ENCODE measurements at regions not wholly inside any gene's neighbourhood (a gene's known extent, or its start where the extent isn't known, plus 50 kb on each side); places are given as distances from the start of the nearest gene placed in this dataset.

DNA sequence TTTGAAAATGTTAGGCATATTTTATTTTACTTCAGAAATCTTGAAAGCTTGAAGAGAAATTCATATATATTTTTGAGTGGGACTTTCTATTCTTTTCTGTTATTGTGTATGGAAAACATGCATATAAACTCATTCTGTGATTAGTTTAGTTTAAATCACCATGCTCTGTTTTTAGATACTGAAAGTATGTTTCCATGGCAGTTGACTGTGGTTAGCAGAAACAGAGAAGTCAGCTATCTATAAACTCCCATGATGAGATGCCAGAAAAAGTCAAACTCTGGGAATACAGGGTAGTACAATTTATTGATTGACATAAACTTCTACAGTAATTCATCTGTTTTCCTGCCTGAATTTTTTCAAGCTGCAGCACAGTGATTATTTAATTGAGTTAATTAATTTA, 905.3 kb upstream of the VRK2 start:
- CTCF ChIA-PET (ENCODE audit: low intra/inter-chr PET ratio, low total read pairs) = no interaction called here
- Histone ChIP-seq H3K4me3 (replicated peaks in 1 of 3; ENCODE audit: insufficient read depth in 1 of 3, low read depth in 2 of 3, low read length in 3 of 3) (no peak overlapping the region), H3K27ac (ENCODE audit: extremely low read length, insufficient read depth, low read length) (no peak overlapping the region), H3K4me1 (ENCODE audit: insufficient read depth, low read length) (no peaks in the 10 kb centered on the region), H3K4me2 (ENCODE audit: low read depth, low read length) (no peak overlapping the region), H4K20me1 (ENCODE audit: insufficient read depth, low read length) (no peaks in the 10 kb centered on the region), H3K9me3 (ENCODE audit: low read length) (peaks cover 82% of the 10 kb centered on the region), H2AFZ (ENCODE audit: low read length) (no peak overlapping the region), H3K36me3 (replicated peaks in 1 of 2; ENCODE audit: control insufficient read depth in 1 of 2, insufficient read depth in 2 of 2, low read length in 2 of 2) (no peaks in the 10 kb centered on the region), H3K79me2 (ENCODE audit: insufficient read depth, low read length) (no peaks in the 10 kb centered on the region), H3K27me3 (ENCODE audit: control insufficient read depth in 1 of 2, insufficient read depth in 2 of 2, low read length in 2 of 2) (no peaks in the 10 kb centered on the region), H3K9ac (ENCODE audit: insufficient read depth, low read depth, low read length) (no peak overlapping the region)
- ATAC-seq (no peak), FAIRE-seq (no peak), DNase-seq (ENCODE audit: low spot score) (no peak)
- intact Hi-C loops (cut with micrococcal nuclease; ENCODE audit: unreplicated experiment) = no loop called here
- TF ChIP-seq DMAP1 (CRISPR knock-in tag; IDR thresholded peaks at IDR 0.05) (no peak), STAG1 (CRISPR knock-in tag; IDR thresholded peaks at IDR 0.05) (no peak), PRMT3 (CRISPR knock-in tag; IDR thresholded peaks at IDR 0.05; ENCODE audit: borderline replicate concordance, low read depth) (no peak), HNRNPL (IDR thresholded peaks at IDR 0.05; ENCODE audit: low read depth, low read length) (no peak), PHF21A (CRISPR knock-in tag; IDR thresholded peaks at IDR 0.05) (no peak), ZNF333 (CRISPR knock-in tag; IDR thresholded peaks at IDR 0.05; ENCODE audit: borderline replicate concordance) (no peak), TEAD3 (CRISPR knock-in tag; optimal IDR thresholded peaks at IDR 0.05; ENCODE audit: borderline replicate concordance) (no peak)
- TF ChIP-seq, protein P1, sequence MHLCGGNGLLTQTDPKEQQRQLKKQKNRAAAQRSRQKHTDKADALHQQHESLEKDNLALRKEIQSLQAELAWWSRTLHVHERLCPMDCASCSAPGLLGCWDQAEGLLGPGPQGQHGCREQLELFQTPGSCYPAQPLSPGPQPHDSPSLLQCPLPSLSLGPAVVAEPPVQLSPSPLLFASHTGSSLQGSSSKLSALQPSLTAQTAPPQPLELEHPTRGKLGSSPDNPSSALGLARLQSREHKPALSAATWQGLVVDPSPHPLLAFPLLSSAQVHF (CRISPR knock-in tag; IDR thresholded peaks at IDR 0.05) = no peak
- TF ChIP-seq, protein P2, sequence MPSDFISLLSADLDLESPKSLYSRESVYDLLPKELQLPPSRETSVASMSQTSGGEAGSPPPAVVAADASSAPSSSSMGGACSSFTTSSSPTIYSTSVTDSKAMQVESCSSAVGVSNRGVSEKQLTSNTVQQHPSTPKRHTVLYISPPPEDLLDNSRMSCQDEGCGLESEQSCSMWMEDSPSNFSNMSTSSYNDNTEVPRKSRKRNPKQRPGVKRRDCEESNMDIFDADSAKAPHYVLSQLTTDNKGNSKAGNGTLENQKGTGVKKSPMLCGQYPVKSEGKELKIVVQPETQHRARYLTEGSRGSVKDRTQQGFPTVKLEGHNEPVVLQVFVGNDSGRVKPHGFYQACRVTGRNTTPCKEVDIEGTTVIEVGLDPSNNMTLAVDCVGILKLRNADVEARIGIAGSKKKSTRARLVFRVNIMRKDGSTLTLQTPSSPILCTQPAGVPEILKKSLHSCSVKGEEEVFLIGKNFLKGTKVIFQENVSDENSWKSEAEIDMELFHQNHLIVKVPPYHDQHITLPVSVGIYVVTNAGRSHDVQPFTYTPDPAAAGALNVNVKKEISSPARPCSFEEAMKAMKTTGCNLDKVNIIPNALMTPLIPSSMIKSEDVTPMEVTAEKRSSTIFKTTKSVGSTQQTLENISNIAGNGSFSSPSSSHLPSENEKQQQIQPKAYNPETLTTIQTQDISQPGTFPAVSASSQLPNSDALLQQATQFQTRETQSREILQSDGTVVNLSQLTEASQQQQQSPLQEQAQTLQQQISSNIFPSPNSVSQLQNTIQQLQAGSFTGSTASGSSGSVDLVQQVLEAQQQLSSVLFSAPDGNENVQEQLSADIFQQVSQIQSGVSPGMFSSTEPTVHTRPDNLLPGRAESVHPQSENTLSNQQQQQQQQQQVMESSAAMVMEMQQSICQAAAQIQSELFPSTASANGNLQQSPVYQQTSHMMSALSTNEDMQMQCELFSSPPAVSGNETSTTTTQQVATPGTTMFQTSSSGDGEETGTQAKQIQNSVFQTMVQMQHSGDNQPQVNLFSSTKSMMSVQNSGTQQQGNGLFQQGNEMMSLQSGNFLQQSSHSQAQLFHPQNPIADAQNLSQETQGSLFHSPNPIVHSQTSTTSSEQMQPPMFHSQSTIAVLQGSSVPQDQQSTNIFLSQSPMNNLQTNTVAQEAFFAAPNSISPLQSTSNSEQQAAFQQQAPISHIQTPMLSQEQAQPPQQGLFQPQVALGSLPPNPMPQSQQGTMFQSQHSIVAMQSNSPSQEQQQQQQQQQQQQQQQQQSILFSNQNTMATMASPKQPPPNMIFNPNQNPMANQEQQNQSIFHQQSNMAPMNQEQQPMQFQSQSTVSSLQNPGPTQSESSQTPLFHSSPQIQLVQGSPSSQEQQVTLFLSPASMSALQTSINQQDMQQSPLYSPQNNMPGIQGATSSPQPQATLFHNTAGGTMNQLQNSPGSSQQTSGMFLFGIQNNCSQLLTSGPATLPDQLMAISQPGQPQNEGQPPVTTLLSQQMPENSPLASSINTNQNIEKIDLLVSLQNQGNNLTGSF (CRISPR knock-in tag; IDR thresholded peaks at IDR 0.05) = no peak
- TF ChIP-seq, protein P3, sequence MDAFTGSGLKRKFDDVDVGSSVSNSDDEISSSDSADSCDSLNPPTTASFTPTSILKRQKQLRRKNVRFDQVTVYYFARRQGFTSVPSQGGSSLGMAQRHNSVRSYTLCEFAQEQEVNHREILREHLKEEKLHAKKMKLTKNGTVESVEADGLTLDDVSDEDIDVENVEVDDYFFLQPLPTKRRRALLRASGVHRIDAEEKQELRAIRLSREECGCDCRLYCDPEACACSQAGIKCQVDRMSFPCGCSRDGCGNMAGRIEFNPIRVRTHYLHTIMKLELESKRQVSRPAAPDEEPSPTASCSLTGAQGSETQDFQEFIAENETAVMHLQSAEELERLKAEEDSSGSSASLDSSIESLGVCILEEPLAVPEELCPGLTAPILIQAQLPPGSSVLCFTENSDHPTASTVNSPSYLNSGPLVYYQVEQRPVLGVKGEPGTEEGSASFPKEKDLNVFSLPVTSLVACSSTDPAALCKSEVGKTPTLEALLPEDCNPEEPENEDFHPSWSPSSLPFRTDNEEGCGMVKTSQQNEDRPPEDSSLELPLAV (CRISPR knock-in tag; conservative IDR thresholded peaks at IDR 0.05; ENCODE audit: low read depth) = no peak
- TF ChIP-seq, protein P4, sequence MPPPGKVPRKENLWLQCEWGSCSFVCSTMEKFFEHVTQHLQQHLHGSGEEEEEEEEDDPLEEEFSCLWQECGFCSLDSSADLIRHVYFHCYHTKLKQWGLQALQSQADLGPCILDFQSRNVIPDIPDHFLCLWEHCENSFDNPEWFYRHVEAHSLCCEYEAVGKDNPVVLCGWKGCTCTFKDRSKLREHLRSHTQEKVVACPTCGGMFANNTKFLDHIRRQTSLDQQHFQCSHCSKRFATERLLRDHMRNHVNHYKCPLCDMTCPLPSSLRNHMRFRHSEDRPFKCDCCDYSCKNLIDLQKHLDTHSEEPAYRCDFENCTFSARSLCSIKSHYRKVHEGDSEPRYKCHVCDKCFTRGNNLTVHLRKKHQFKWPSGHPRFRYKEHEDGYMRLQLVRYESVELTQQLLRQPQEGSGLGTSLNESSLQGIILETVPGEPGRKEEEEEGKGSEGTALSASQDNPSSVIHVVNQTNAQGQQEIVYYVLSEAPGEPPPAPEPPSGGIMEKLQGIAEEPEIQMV (CRISPR knock-in tag; IDR thresholded peaks at IDR 0.05; ENCODE audit: low read depth) = no peak
- no TSS peak for BruUV-seq (replicated peaks)
- in situ Hi-C loops (cut with HindIII; ENCODE audit: extremely low pct_ligation_motif_present, low pct_unique_long_range_greater_than_20kb) = no loop called here
- POLR2A ChIA-PET = no interaction called here
